ENCODE measurements at regions not wholly inside any gene's neighbourhood (a gene's known extent, or its start where the extent isn't known, plus 50 kb on each side); places are given as distances from the start of the nearest gene placed in this dataset.

DNA sequence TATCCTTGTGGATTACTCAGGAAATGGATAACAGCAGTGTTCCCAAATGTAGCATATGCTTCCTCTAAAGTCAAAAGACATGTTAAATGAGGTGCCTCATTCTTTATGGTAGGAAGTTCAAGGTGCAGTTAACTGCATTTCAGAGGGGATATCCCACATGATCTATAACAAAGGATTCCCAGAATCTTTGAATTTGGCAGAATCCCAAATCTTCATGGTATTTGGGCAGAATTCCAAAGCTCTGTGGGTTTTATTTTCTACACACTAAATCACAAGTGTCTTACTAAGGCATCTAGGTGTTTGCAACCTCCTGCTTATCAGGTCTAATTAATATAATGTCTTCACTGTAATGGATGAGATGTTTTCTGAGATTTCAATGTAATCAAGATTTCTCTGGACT lies 364.3 kb upstream of the MAN1A1 start:
- Mint-ChIP-seq H3K4me1 (peaks cover 5% of the 10 kb centered on the region), H3K9me3 (no peaks in the 10 kb centered on the region), H3K36me3 (ENCODE audit: low read depth) (no peaks in the 10 kb centered on the region), H3K27me3 (ENCODE audit: low read depth) (no peaks in the 10 kb centered on the region), H3K4me3 (no peak overlapping the region), H3K27ac (no peak overlapping the region)
- TF ChIP-seq, protein P1, sequence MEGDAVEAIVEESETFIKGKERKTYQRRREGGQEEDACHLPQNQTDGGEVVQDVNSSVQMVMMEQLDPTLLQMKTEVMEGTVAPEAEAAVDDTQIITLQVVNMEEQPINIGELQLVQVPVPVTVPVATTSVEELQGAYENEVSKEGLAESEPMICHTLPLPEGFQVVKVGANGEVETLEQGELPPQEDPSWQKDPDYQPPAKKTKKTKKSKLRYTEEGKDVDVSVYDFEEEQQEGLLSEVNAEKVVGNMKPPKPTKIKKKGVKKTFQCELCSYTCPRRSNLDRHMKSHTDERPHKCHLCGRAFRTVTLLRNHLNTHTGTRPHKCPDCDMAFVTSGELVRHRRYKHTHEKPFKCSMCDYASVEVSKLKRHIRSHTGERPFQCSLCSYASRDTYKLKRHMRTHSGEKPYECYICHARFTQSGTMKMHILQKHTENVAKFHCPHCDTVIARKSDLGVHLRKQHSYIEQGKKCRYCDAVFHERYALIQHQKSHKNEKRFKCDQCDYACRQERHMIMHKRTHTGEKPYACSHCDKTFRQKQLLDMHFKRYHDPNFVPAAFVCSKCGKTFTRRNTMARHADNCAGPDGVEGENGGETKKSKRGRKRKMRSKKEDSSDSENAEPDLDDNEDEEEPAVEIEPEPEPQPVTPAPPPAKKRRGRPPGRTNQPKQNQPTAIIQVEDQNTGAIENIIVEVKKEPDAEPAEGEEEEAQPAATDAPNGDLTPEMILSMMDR (IDR thresholded peaks at IDR 0.05; ENCODE audit: unreplicated experiment in 3 of 3), result no peak

DNA sequence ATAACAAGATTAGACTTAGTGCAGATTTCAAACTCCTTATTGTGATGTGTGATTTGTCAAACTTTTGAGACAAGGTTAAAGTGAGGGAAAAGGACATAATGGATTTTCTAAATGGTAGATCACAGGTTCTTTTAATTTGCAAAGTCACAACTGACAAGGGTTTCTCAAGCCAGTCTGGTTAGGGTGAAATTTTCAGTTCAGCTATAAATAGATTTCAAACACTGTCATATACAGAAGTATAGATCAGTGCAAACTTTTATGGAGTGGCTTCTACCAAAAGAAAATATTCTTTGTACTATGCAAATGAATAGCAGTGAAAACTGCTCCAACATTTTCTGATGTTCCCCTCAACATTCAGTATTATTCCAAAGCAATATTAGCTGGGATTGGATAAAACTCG lies 337.1 kb upstream of the MAN1A1 start:
- no peaks in the 10 kb centered on the region for H3K36me3 Mint-ChIP-seq (ENCODE audit: low read depth)
- TF ChIP-seq, protein P1 (IDR thresholded peaks at IDR 0.05; ENCODE audit: unreplicated experiment in 3 of 3), result no peak
- no peaks in the 10 kb centered on the region for H3K9me3 Mint-ChIP-seq
- H3K27me3 Mint-ChIP-seq (ENCODE audit: low read depth), result no peaks in the 10 kb centered on the region
- H3K4me1 Mint-ChIP-seq, result no peaks in the 10 kb centered on the region
- H3K27ac Mint-ChIP-seq, result no peak overlapping the region
- H3K4me3 Mint-ChIP-seq, result no peak overlapping the region

DNA sequence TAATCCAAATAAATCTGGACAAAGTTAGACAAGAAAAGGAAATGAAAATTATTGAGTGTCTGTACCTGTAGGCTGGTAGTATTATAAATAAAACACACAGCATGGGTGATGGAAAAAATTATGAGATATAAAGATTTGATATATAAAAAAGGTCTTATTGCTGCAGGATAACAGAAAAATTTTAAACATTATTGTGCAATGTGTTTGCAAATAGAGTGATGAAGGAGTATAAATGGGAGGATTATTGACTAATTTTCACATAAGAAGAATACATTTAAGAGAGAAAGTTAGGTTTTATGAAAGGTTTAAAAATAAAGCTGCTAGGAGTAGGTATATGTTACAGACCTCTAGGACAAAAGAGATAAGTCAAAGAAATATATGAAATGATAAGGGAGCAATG lies 336.7 kb upstream of the MAN1A1 start:
- H3K9me3 Mint-ChIP-seq, result no peaks in the 10 kb centered on the region
- no peaks in the 10 kb centered on the region for H3K4me1 Mint-ChIP-seq
- TF ChIP-seq, protein P1 (IDR thresholded peaks at IDR 0.05; ENCODE audit: unreplicated experiment in 3 of 3), result no peak
- H3K4me3 Mint-ChIP-seq, result no peak overlapping the region
- no peak overlapping the region for H3K27ac Mint-ChIP-seq
- no peaks in the 10 kb centered on the region for H3K36me3 Mint-ChIP-seq (ENCODE audit: low read depth)
- H3K27me3 Mint-ChIP-seq (ENCODE audit: low read depth), result no peaks in the 10 kb centered on the region

DNA sequence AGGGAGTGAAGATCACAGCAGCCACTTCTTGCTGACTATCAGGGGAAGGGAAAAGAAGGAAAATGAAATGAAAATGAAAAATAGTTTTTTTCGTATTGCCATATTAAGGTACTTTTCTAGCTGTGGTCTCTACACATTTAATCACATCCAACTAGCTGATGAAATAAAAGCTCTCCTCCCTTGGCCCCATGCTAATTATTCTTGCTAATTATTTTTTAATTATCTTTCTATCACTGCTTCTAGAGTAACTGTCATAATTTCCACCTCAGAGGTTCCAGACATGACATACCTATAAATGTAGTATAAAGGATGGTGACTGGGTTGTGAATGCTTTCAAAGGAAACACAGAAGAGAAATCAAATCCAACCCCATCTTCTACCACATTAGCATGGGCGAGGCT lies 334.1 kb upstream of the MAN1A1 start:
- TF ChIP-seq, protein P1 (IDR thresholded peaks at IDR 0.05; ENCODE audit: unreplicated experiment in 3 of 3), result no peak
- H3K4me3 Mint-ChIP-seq, result no peak overlapping the region
- H3K27me3 Mint-ChIP-seq (ENCODE audit: low read depth), result no peaks in the 10 kb centered on the region
- H3K9me3 Mint-ChIP-seq, result no peaks in the 10 kb centered on the region
- no peaks in the 10 kb centered on the region for H3K4me1 Mint-ChIP-seq
- H3K36me3 Mint-ChIP-seq (ENCODE audit: low read depth), result no peaks in the 10 kb centered on the region
- H3K27ac Mint-ChIP-seq, result no peak overlapping the region

DNA sequence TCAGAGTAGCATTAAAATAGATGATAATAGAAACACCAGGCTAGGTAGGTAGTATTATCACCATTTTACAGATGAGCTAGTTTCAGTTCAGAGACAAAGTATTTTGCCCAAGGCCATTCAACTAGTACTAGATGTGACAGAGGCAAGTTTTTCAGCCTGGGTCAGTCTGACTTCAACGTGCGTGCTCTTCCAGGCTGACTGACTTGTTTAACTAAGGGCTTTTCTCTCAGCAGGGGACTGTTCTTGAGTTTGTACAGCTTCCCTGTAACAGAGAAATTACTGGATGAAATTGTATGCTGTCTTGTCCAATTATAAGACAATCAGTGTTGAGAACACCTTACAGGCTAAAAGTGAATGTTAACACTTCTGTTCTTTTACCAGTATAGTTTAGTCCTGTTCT lies 333.5 kb upstream of the MAN1A1 start:
- Mint-ChIP-seq H3K4me1 (no peaks in the 10 kb centered on the region), H3K4me3 (no peak overlapping the region), H3K36me3 (ENCODE audit: low read depth) (no peaks in the 10 kb centered on the region), H3K27ac (no peak overlapping the region), H3K9me3 (no peaks in the 10 kb centered on the region), H3K27me3 (ENCODE audit: low read depth) (no peaks in the 10 kb centered on the region)
- TF ChIP-seq, protein P1 (IDR thresholded peaks at IDR 0.05; ENCODE audit: unreplicated experiment in 3 of 3), result no peak

DNA sequence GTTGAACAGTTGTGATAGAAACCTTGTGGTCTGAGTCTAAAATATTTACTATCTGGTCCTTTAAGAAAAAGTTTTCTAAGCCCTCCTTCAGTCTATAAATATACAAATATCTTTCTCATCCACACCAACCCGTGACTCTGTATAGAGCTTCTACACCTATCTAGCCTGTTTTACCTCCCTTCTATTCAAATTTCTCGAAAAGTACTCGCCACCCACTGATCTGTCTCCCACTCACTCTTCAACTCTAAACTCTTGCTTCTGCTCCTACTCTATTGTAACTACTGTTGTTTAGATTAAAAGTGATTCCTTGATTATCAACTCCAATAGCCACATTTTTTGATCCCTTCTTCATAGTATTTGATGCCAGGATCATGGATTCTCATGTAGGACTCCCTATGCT lies 329.4 kb upstream of the MAN1A1 start:
- no peaks in the 10 kb centered on the region for H3K27me3 Mint-ChIP-seq (ENCODE audit: low read depth)
- no peaks in the 10 kb centered on the region for H3K4me1 Mint-ChIP-seq
- H3K36me3 Mint-ChIP-seq (ENCODE audit: low read depth), result no peaks in the 10 kb centered on the region
- TF ChIP-seq, protein P1 (IDR thresholded peaks at IDR 0.05; ENCODE audit: unreplicated experiment in 3 of 3), result no peak
- H3K27ac Mint-ChIP-seq, result no peak overlapping the region
- no peak overlapping the region for H3K4me3 Mint-ChIP-seq
- H3K9me3 Mint-ChIP-seq, result no peaks in the 10 kb centered on the region
